CD4-positive, alpha-beta memory T cell (primary cell): ENCODE measurements at regions not wholly inside any gene's neighbourhood (a gene's known extent, or its start where the extent isn't known, plus 50 kb on each side); places are given as distances from the start of the nearest gene placed in this dataset.

Experiments
- CTCF ChIA-PET: fragments of 350-600 bp; sonication (Branson Sonifier 250); formaldehyde crosslinking; loops from one replicate; lab custom pipeline; 2021; ENCODE audit warnings: inconsistent platforms; ENCODE audit not compliant: partially characterized antibody; lab: Charles Lee
- POLR2A ChIA-PET: fragments of 350-600 bp; sonication (Branson Sonifier 250); formaldehyde crosslinking; loops from one replicate; lab custom pipeline; 2021; ENCODE audit not compliant: partially characterized antibody; lab: Charles Lee
- DNase-seq, 5 donors: peaks; one replicate each; pipeline versions ENCODE4 v3.0.0 to v3.0.0-alpha.2; 2020 to 2022; ENCODE audit warnings: mixed read lengths in 1 of 5
- H3K27ac ChIP-seq: one replicate; pipeline ENCODE4 v1.7.0; 2013; ENCODE audit warnings: low read depth, low read length
- H3K27me3 ChIP-seq: 2 replicates; pipeline ENCODE4 v1.7.0; 2013; ENCODE audit warnings: mild to moderate bottlenecking, low read length, moderate library complexity; ENCODE audit not compliant: insufficient read depth
- H3K36me3 ChIP-seq: 2 replicates; pipeline ENCODE4 v1.7.0; 2013; ENCODE audit warnings: mild to moderate bottlenecking, low read length, moderate library complexity; ENCODE audit not compliant: insufficient read depth
- H3K4me1 ChIP-seq: 2 replicates; pipeline ENCODE4 v1.7.0; 2013; ENCODE audit warnings: mild to moderate bottlenecking, low read length, moderate library complexity; ENCODE audit not compliant: insufficient read depth
- H3K4me3 ChIP-seq, 2 donors: one replicate each; pipeline ENCODE4 v1.7.0; 2013; ENCODE audit warnings: low read length in 2 of 2, mild to moderate bottlenecking in 1 of 2
- H3K9me3 ChIP-seq, 2 donors: one replicate each; pipeline ENCODE4 v1.7.0; 2013; ENCODE audit warnings: low read length in 2 of 2, control low read depth in 1 of 2; ENCODE audit not compliant: control insufficient read depth in 1 of 2
- H3K27ac Mint-ChIP-seq, 7 donors: one replicate each; pipeline ENCODE4 v1.8.0; 2020 to 2021; ENCODE audit warnings: mixed read lengths in 7 of 7, mild to moderate bottlenecking in 6 of 7, inconsistent platforms in 3 of 7, moderate library complexity in 3 of 7
- H3K27me3 Mint-ChIP-seq, 2 donors: one replicate each; pipeline ENCODE4 v1.8.0; 2020 to 2021; ENCODE audit warnings: mixed read lengths in 2 of 2
- H3K36me3 Mint-ChIP-seq, 2 donors: one replicate each; pipeline ENCODE4 v1.8.0; 2020 to 2021; ENCODE audit warnings: mixed read lengths in 2 of 2, inconsistent platforms in 1 of 2, mild to moderate bottlenecking in 1 of 2
- H3K4me1 Mint-ChIP-seq, 4 donors: one replicate each; pipeline ENCODE4 v1.8.0; 2020 to 2021; ENCODE audit warnings: mixed read lengths in 4 of 4, mild to moderate bottlenecking in 1 of 4
- H3K4me3 Mint-ChIP-seq, 8 donors: one replicate each; pipeline ENCODE4 v1.8.0; 2020 to 2021; ENCODE audit warnings: mixed read lengths in 8 of 8, mild to moderate bottlenecking in 7 of 8, moderate library complexity in 6 of 8, inconsistent platforms in 3 of 8
- H3K9me3 Mint-ChIP-seq, 8 donors: one replicate each; pipeline ENCODE4 v1.8.0; 2020 to 2021; ENCODE audit warnings: mixed read lengths in 8 of 8, mild to moderate bottlenecking in 5 of 8, inconsistent platforms in 3 of 8, moderate library complexity in 1 of 8
- intact Hi-C: fragments of 100-400 bp; cut with micrococcal nuclease; formaldehyde crosslinking; loops from one replicate; pipeline ENCODE4 v1.15.1; 2023

- no peak overlapping the region for H3K27ac ChIP-seq
- CTCF ChIA-PET, result no interaction called here
- Mint-ChIP-seq H3K4me1 (no peaks in the 10 kb centered on the region), H3K36me3 (no peaks in the 10 kb centered on the region), H3K27ac (no peak overlapping the region), H3K27me3 (no peaks in the 10 kb centered on the region), H3K9me3 (peaks cover 0 to 2% (median 0%) of the 10 kb centered on the region in 8 donors), H3K4me3 (no peak overlapping the region)
- no peaks in the 10 kb centered on the region for H3K9me3 ChIP-seq
- DNase-seq, result no peak
- intact Hi-C loops, result no loop called here
- no peaks in the 10 kb centered on the region for H3K36me3 ChIP-seq
- no peaks in the 10 kb centered on the region for H3K4me1 ChIP-seq
- no peak overlapping the region for H3K4me3 ChIP-seq
- POLR2A ChIA-PET, result no interaction called here
- H3K27me3 ChIP-seq, result no peaks in the 10 kb centered on the region
These were observed 516.9 kb downstream of the ADGRL2 start for GRCh38 chr1:82317671-82318070.

DNA sequence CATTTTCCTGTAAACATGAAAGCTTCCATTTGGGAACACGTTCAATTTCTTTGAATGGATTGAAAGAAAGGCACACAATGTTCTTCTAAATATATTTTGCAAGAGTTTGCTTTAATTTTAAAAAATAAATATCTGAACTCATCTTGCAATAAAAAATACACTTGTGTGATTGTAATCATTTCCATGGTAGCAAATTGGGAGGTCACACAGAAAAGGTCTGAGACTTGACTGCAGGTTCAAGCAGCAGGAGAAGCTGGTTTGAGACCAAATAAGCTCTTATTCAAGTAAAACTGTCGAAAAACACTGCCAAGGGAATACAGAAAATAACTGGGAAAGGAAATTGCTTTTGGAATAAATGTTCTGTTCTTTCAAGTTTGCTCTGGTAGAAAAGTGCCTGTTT, 498.9 kb downstream of the ADGRL2 start:
- Mint-ChIP-seq H3K27ac (no peak overlapping the region), H3K4me3 (no peak overlapping the region), H3K27me3 (no peaks in the 10 kb centered on the region), H3K36me3 (no peaks in the 10 kb centered on the region), H3K9me3 (peaks cover 0 to 7% (median 0%) of the 10 kb centered on the region in 8 donors), H3K4me1 (no peaks in the 10 kb centered on the region)
- Histone ChIP-seq H3K27me3 (no peaks in the 10 kb centered on the region), H3K36me3 (no peaks in the 10 kb centered on the region), H3K9me3 (no peaks in the 10 kb centered on the region), H3K4me1 (no peaks in the 10 kb centered on the region), H3K4me3 (no peak overlapping the region), H3K27ac (no peak overlapping the region)
- ChIA-PET CTCF (no interaction called here), POLR2A (no interaction called here)
- intact Hi-C loops, result no loop called here
- DNase-seq, result no peak

- Histone ChIP-seq H3K27me3 (no peaks in the 10 kb centered on the region), H3K4me3 (no peak overlapping the region), H3K9me3 (no peaks in the 10 kb centered on the region), H3K27ac (no peak overlapping the region), H3K4me1 (no peaks in the 10 kb centered on the region), H3K36me3 (no peaks in the 10 kb centered on the region)
- Mint-ChIP-seq H3K27ac (no peak overlapping the region), H3K4me1 (no peaks in the 10 kb centered on the region), H3K36me3 (no peaks in the 10 kb centered on the region), H3K9me3 (peaks cover 0 to 7% (median 0%) of the 10 kb centered on the region in 8 donors), H3K4me3 (no peak overlapping the region), H3K27me3 (no peaks in the 10 kb centered on the region)
- CTCF ChIA-PET, result no interaction called here
- POLR2A ChIA-PET, result no interaction called here
- intact Hi-C loops, result no loop called here
- DNase-seq, result no peak
These were observed 498.3 kb downstream of the ADGRL2 start for GRCh38 chr1:82299056-82299455.

DNA sequence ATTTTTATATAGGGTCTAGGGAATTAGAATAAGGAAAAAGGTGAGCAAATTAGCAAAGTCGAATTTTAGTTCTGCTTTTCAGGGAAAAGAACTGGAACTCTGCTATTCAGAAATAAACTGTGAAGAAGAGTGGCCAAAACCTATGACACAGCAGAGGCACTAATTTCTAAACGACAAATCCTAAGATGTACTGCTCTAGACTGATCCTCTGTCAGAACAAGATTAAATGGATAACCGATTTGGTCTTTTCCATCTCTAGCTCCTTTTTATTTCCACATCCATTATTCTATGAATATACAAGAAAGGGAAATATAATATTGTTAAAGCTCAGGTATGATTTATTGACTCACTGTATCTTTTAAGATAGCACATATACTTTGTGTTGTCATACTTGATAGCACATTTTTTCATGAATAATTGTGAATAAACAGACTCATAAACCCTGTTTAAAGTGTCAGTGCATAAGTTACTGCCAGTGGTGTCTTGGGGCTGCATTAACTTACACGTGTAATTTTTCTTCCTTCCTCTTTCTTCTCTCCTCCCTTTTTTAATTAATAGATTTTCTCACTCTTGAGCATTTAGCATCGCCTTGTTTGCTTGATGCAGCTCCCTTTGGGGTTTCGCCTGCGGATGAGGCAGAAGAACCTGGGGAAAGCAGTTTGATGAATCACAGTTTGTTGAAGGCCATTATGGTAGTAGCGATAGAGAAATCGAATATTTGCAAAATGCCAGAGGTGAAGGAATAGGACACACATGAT, 496.6 kb downstream of the ADGRL2 start:
- Mint-ChIP-seq H3K9me3 (peaks cover 0 to 6% (median 0%) of the 10 kb centered on the region in 8 donors), H3K27ac (no peak overlapping the region), H3K36me3 (no peaks in the 10 kb centered on the region), H3K27me3 (no peaks in the 10 kb centered on the region), H3K4me1 (no peaks in the 10 kb centered on the region), H3K4me3 (no peak overlapping the region)
- Histone ChIP-seq H3K4me1 (no peaks in the 10 kb centered on the region), H3K4me3 (no peak overlapping the region), H3K9me3 (no peaks in the 10 kb centered on the region), H3K27ac (no peak overlapping the region), H3K36me3 (no peaks in the 10 kb centered on the region), H3K27me3 (no peaks in the 10 kb centered on the region)
- ChIA-PET CTCF (no interaction called here), POLR2A (no interaction called here)
- no peak for DNase-seq
- intact Hi-C loops, result no loop called here

GRCh38 chr1:82287556-82287955, 486.8 kb downstream of the ADGRL2 start:
- H3K27me3 ChIP-seq, result no peaks in the 10 kb centered on the region
- Mint-ChIP-seq H3K27me3 (no peaks in the 10 kb centered on the region), H3K9me3 (peaks cover 0 to 2% (median 0%) of the 10 kb centered on the region in 8 donors), H3K36me3 (no peaks in the 10 kb centered on the region), H3K27ac (no peak overlapping the region), H3K4me1 (no peaks in the 10 kb centered on the region), H3K4me3 (no peak overlapping the region)
- H3K9me3 ChIP-seq, result no peaks in the 10 kb centered on the region
- ChIA-PET CTCF (no interaction called here), POLR2A (no interaction called here)
- H3K4me3 ChIP-seq, result no peak overlapping the region
- intact Hi-C loops, result no loop called here
- H3K4me1 ChIP-seq, result no peaks in the 10 kb centered on the region
- no peak for DNase-seq
- no peaks in the 10 kb centered on the region for H3K36me3 ChIP-seq
- no peak overlapping the region for H3K27ac ChIP-seq

GRCh38 chr1:82284213-82284612, 483.5 kb downstream of the ADGRL2 start:
- Histone ChIP-seq H3K4me3 (no peak overlapping the region), H3K4me1 (no peaks in the 10 kb centered on the region), H3K9me3 (no peaks in the 10 kb centered on the region), H3K27me3 (no peaks in the 10 kb centered on the region), H3K36me3 (no peaks in the 10 kb centered on the region), H3K27ac (no peak overlapping the region)
- Mint-ChIP-seq H3K4me1 (no peaks in the 10 kb centered on the region), H3K27ac (no peak overlapping the region), H3K9me3 (peaks cover 0 to 10% (median 2%) of the 10 kb centered on the region in 8 donors), H3K36me3 (no peaks in the 10 kb centered on the region), H3K4me3 (no peak overlapping the region), H3K27me3 (no peaks in the 10 kb centered on the region)
- CTCF ChIA-PET, result no interaction called here
- intact Hi-C loops, result no loop called here
- no peak for DNase-seq
- POLR2A ChIA-PET, result no interaction called here

DNA sequence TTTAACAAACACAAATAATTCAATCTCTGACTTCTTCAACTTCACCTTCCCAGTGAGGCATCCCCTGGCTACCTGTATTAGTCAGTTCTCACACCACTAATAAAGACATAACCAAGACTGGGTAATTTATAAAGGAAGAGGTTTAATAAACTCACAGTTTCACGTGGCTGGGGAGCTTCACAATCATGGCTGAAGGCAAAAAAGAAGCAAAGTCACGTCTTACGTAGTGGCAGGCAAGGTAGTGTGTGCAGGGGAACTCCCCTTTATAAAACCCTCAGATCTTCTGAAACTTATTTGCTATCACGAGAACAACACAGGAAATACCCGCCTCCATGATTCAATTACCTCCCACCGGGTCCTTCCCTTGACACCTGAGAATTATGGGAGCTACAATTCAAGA, 478.5 kb downstream of the ADGRL2 start:
- Mint-ChIP-seq H3K36me3 (no peaks in the 10 kb centered on the region), H3K27me3 (no peaks in the 10 kb centered on the region), H3K27ac (no peak overlapping the region), H3K4me3 (no peak overlapping the region), H3K4me1 (no peaks in the 10 kb centered on the region), H3K9me3 (peaks cover 0 to 10% (median 2%) of the 10 kb centered on the region in 8 donors)
- no peaks in the 10 kb centered on the region for H3K9me3 ChIP-seq
- H3K27ac ChIP-seq, result no peak overlapping the region
- H3K4me1 ChIP-seq, result no peaks in the 10 kb centered on the region
- H3K4me3 ChIP-seq, result no peak overlapping the region
- no peak for DNase-seq
- H3K27me3 ChIP-seq, result no peaks in the 10 kb centered on the region
- ChIA-PET CTCF (no interaction called here), POLR2A (no interaction called here)
- H3K36me3 ChIP-seq, result no peaks in the 10 kb centered on the region
- intact Hi-C loops, result loop anchor here (1.0 kb wide), 1 partner anchor 8 kb away; no protein-coding TSS in a partner anchor
